Naive thymus-derived CD4-positive, alpha-beta T cell (primary cell): ENCODE measurements at regions not wholly inside any gene's neighbourhood (a gene's known extent, or its start where the extent isn't known, plus 50 kb on each side); places are given as distances from the start of the nearest gene placed in this dataset.

Experiments used
- ATAC-seq: fragments of 150-1000 bp; cut with Tn5 transposase; 2 replicates; pipeline ENCODE4 v1.10.0; 2021; ENCODE audit warnings: mild to moderate bottlenecking, moderate library complexity
- CTCF ChIA-PET: fragments of 350-600 bp; sonication (Branson Sonifier 250); formaldehyde crosslinking; loops from one replicate; lab custom pipeline; 2021; ENCODE audit warnings: antibody characterized with exemption; lab: Charles Lee
- POLR2A ChIA-PET: fragments of 350-600 bp; sonication (Branson Sonifier 250); formaldehyde crosslinking; loops from one replicate; lab custom pipeline; 2021; ENCODE audit warnings: antibody characterized with exemption, inconsistent platforms; lab: Charles Lee
- DNase-seq, 9 donors: peaks; one replicate each; pipeline versions ENCODE4 v3.0.0 to v3.0.0-alpha.2; 2020 to 2022; ENCODE audit warnings: mixed read lengths in 1 of 9
- H3K27ac ChIP-seq: one replicate; pipeline ENCODE4 v1.7.0; 2013; ENCODE audit warnings: mild to moderate bottlenecking, low read depth, low read length, moderate library complexity
- H3K27me3 ChIP-seq, 2 donors: one replicate each; pipeline ENCODE4 v1.7.0; 2013; ENCODE audit warnings: low read length in 2 of 2, mild to moderate bottlenecking in 2 of 2, moderate library complexity in 2 of 2; ENCODE audit not compliant: control insufficient read depth in 2 of 2, insufficient read depth in 2 of 2
- H3K36me3 ChIP-seq, 3 experiments: 1 replicate in 2 of 3; 2 replicates in 1 of 3; pipeline ENCODE4 v1.7.0; 2013; ENCODE audit warnings: low read length in 3 of 3, mild to moderate bottlenecking in 3 of 3, moderate library complexity in 1 of 3; ENCODE audit not compliant: insufficient read depth in 3 of 3, control insufficient read depth in 2 of 3
- H3K4me1 ChIP-seq, 2 donors: one replicate each; pipeline ENCODE4 v1.7.0; 2013; ENCODE audit warnings: low read length in 2 of 2, mild to moderate bottlenecking in 2 of 2, moderate library complexity in 1 of 2; ENCODE audit not compliant: control insufficient read depth in 2 of 2, insufficient read depth in 2 of 2
- H3K4me3 ChIP-seq: 2 replicates; pipeline ENCODE4 v1.7.0; 2013; ENCODE audit warnings: mild to moderate bottlenecking, low read length
- H3K9me3 ChIP-seq, 3 experiments: 1 replicate in 2 of 3; 2 replicates in 1 of 3; pipeline ENCODE4 v1.7.0; 2013; ENCODE audit warnings: low read length in 3 of 3; ENCODE audit not compliant: control insufficient read depth in 2 of 3
- H3K27ac Mint-ChIP-seq, 9 donors: one replicate each; pipeline ENCODE4 v1.8.0; 2020 to 2022; ENCODE audit warnings: mixed read lengths in 9 of 9, mild to moderate bottlenecking in 8 of 9, moderate library complexity in 5 of 9, inconsistent platforms in 2 of 9
- H3K27me3 Mint-ChIP-seq, 5 donors: one replicate each; pipeline ENCODE4 v1.8.0; 2021 to 2022; ENCODE audit warnings: mixed read lengths in 5 of 5, mild to moderate bottlenecking in 1 of 5
- H3K36me3 Mint-ChIP-seq, 5 donors: one replicate each; pipeline ENCODE4 v1.8.0; 2020 to 2022; ENCODE audit warnings: mixed read lengths in 5 of 5, mild to moderate bottlenecking in 3 of 5, inconsistent platforms in 1 of 5
- H3K4me1 Mint-ChIP-seq, 7 donors: one replicate each; pipeline ENCODE4 v1.8.0; 2020 to 2022; ENCODE audit warnings: mixed read lengths in 7 of 7, mild to moderate bottlenecking in 3 of 7, inconsistent platforms in 1 of 7
- H3K4me3 Mint-ChIP-seq, 10 donors: one replicate each; pipeline ENCODE4 v1.8.0; 2020 to 2022; ENCODE audit warnings: mild to moderate bottlenecking in 10 of 10, mixed read lengths in 10 of 10, moderate library complexity in 6 of 10, inconsistent platforms in 2 of 10
- H3K9me3 Mint-ChIP-seq, 11 donors: one replicate each; pipeline ENCODE4 v1.8.0; 2020 to 2022; ENCODE audit warnings: mixed read lengths in 11 of 11, mild to moderate bottlenecking in 4 of 11, inconsistent platforms in 1 of 11, moderate library complexity in 1 of 11
- intact Hi-C, 2 donors: fragments of 100-400 bp; cut with micrococcal nuclease; formaldehyde crosslinking; loops; one replicate each; pipeline ENCODE4 v1.15.1; 2023

GRCh38 chr13:68784275-68784674 lies 1323.4 kb upstream of the ATXN8OS start:
- Histone ChIP-seq H3K4me1 (no peaks in the 10 kb centered on the region), H3K36me3 (no peaks in the 10 kb centered on the region), H3K27me3 (no peaks in the 10 kb centered on the region), H3K27ac (no peak overlapping the region), H3K4me3 (no peak overlapping the region), H3K9me3 (no peaks in the 10 kb centered on the region)
- ChIA-PET POLR2A (no interaction called here), CTCF (no interaction called here)
- no peaks in the 10 kb centered on the region for H3K4me1 Mint-ChIP-seq
- intact Hi-C loops: no loop called here
- peaks cover 2 to 31% (median 10%) of the 10 kb centered on the region in 11 donors for H3K9me3 Mint-ChIP-seq
- no peak overlapping the region for H3K4me3 Mint-ChIP-seq
- ATAC-seq (no peak), DNase-seq (no peak)
- no peaks in the 10 kb centered on the region for H3K36me3 Mint-ChIP-seq
- no peak overlapping the region for H3K27ac Mint-ChIP-seq
- no peaks in the 10 kb centered on the region for H3K27me3 Mint-ChIP-seq

DNA sequence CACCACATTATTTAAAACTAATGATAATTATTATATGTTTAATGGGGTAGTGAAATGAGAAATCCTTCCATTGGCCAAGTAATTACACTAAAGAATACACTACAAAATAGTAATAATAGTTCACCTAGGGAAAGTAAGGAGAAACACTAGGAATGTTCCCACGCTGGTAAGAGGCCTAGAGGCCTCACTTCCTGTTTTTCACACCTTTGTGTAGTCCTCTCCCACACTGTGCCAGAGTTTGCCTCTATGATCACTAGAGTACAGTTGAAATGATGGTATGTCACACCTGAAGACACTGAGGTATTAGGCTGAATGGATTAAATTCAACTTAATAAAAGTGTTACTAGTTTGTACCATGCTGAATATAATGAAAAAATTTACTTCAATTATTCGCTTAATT lies 1348.0 kb upstream of the ATXN8OS start:
- Histone ChIP-seq H3K4me3 (no peak overlapping the region), H3K36me3 (no peaks in the 10 kb centered on the region), H3K27ac (no peak overlapping the region), H3K9me3 (no peaks in the 10 kb centered on the region), H3K27me3 (no peaks in the 10 kb centered on the region), H3K4me1 (no peaks in the 10 kb centered on the region)
- peaks cover 0 to 8% (median 2%) of the 10 kb centered on the region in 11 donors for H3K9me3 Mint-ChIP-seq
- ChIA-PET CTCF (no interaction called here), POLR2A (no interaction called here)
- H3K4me3 Mint-ChIP-seq: no peak overlapping the region
- no peaks in the 10 kb centered on the region for H3K27me3 Mint-ChIP-seq
- H3K27ac Mint-ChIP-seq: no peak overlapping the region
- ATAC-seq: no peak
- H3K4me1 Mint-ChIP-seq: no peaks in the 10 kb centered on the region
- no peak for DNase-seq
- intact Hi-C loops: no loop called here
- H3K36me3 Mint-ChIP-seq: no peaks in the 10 kb centered on the region

DNA sequence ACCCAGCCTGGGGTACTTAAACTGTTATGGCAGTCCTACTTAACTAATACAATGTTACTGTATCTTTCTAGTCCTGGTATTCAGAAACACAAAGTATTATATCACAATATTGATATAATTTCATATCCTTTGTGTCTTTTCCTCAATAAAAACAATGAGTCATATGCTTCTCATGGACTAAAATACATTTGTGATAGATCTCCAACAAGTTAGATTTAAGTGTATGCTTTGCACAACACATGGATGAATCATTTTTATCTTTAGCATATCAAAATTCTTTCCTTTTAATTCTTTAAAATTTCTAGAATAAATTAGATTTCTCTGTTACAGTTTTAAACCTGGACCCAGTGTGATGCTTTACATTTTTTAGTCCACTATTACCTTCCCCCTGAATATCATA lies 1357.8 kb upstream of the ATXN8OS start:
- CTCF ChIA-PET: no interaction called here
- Histone ChIP-seq H3K4me3 (no peak overlapping the region), H3K27ac (no peak overlapping the region), H3K4me1 (no peaks in the 10 kb centered on the region), H3K27me3 (no peaks in the 10 kb centered on the region), H3K9me3 (no peaks in the 10 kb centered on the region), H3K36me3 (no peaks in the 10 kb centered on the region)
- POLR2A ChIA-PET: no interaction called here
- H3K4me1 Mint-ChIP-seq: no peaks in the 10 kb centered on the region
- H3K27ac Mint-ChIP-seq: no peak overlapping the region
- H3K9me3 Mint-ChIP-seq: peaks cover 3 to 32% (median 9%) of the 10 kb centered on the region in 11 donors
- ATAC-seq (no peak), DNase-seq (no peak)
- no peaks in the 10 kb centered on the region for H3K27me3 Mint-ChIP-seq
- no peaks in the 10 kb centered on the region for H3K36me3 Mint-ChIP-seq
- intact Hi-C loops: no loop called here
- H3K4me3 Mint-ChIP-seq: no peak overlapping the region

DNA sequence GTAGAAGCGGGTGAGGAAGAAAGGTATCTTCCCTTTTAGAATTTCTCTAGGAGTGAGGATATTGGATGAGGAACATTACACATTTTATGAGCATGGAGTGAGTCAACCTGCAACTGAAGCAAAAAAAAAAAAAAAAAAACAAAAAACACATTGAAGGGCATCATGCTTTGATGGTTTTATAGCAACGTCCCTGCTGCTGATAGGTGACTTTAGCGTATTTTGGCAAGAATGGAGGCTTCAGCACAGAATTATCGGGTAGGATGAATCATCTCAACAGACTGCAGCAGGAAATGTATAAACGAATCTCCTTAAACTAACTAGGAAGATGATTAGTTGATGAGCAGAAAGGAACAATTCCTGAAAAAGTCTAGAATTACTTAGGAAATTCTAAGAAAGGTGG lies 1359.6 kb upstream of the ATXN8OS start:
- H3K36me3 Mint-ChIP-seq: no peaks in the 10 kb centered on the region
- peaks cover 3 to 32% (median 7%) of the 10 kb centered on the region in 11 donors for H3K9me3 Mint-ChIP-seq
- no peaks in the 10 kb centered on the region for H3K27me3 Mint-ChIP-seq
- POLR2A ChIA-PET: no interaction called here
- CTCF ChIA-PET: no interaction called here
- no peak for DNase-seq
- no peak overlapping the region for H3K4me3 Mint-ChIP-seq
- no peaks in the 10 kb centered on the region for H3K4me1 Mint-ChIP-seq
- H3K27ac ChIP-seq: no peak overlapping the region
- no peak overlapping the region for H3K4me3 ChIP-seq
- H3K27ac Mint-ChIP-seq: no peak overlapping the region
- no peaks in the 10 kb centered on the region for H3K27me3 ChIP-seq
- H3K36me3 ChIP-seq: no peaks in the 10 kb centered on the region
- H3K9me3 ChIP-seq: no peaks in the 10 kb centered on the region
- H3K4me1 ChIP-seq: no peaks in the 10 kb centered on the region
- intact Hi-C loops: no loop called here
- no peak for ATAC-seq

GRCh38 chr13:68745502-68745901 lies 1362.1 kb upstream of the ATXN8OS start:
- no peak overlapping the region for H3K27ac Mint-ChIP-seq
- ChIA-PET POLR2A (no interaction called here), CTCF (no interaction called here)
- Histone ChIP-seq H3K4me3 (no peak overlapping the region), H3K9me3 (no peaks in the 10 kb centered on the region), H3K27ac (no peak overlapping the region), H3K36me3 (no peaks in the 10 kb centered on the region), H3K4me1 (no peaks in the 10 kb centered on the region), H3K27me3 (no peaks in the 10 kb centered on the region)
- H3K4me3 Mint-ChIP-seq: no peak overlapping the region
- ATAC-seq: no peak
- no peaks in the 10 kb centered on the region for H3K36me3 Mint-ChIP-seq
- no peaks in the 10 kb centered on the region for H3K27me3 Mint-ChIP-seq
- H3K4me1 Mint-ChIP-seq: no peaks in the 10 kb centered on the region
- intact Hi-C loops: no loop called here
- no peak for DNase-seq
- peaks cover 3 to 24% (median 6%) of the 10 kb centered on the region in 11 donors for H3K9me3 Mint-ChIP-seq

GRCh38 chr13:68736961-68737360 lies 1370.7 kb upstream of the ATXN8OS start:
- no peaks in the 10 kb centered on the region for H3K27me3 ChIP-seq
- ATAC-seq: no peak
- no peak overlapping the region for H3K27ac ChIP-seq
- Mint-ChIP-seq H3K4me1 (no peaks in the 10 kb centered on the region), H3K36me3 (no peaks in the 10 kb centered on the region), H3K9me3 (peaks cover 0 to 13% (median 3%) of the 10 kb centered on the region in 11 donors), H3K27me3 (no peaks in the 10 kb centered on the region), H3K27ac (no peak overlapping the region), H3K4me3 (no peak overlapping the region)
- no peak overlapping the region for H3K4me3 ChIP-seq
- ChIA-PET CTCF (interaction anchor here (0.6 kb wide), 1 partner anchor 1084 kb away, joined by 3 read pairs; no protein-coding TSS in a partner anchor), POLR2A (no interaction called here)
- H3K9me3 ChIP-seq: no peaks in the 10 kb centered on the region
- intact Hi-C loops: no loop called here
- no peak for DNase-seq
- H3K4me1 ChIP-seq: no peaks in the 10 kb centered on the region
- H3K36me3 ChIP-seq: no peaks in the 10 kb centered on the region

- POLR2A ChIA-PET: no interaction called here
- H3K27me3 ChIP-seq: no peaks in the 10 kb centered on the region
- H3K4me1 ChIP-seq: no peaks in the 10 kb centered on the region
- Mint-ChIP-seq H3K27me3 (no peaks in the 10 kb centered on the region), H3K27ac (no peak overlapping the region), H3K36me3 (no peaks in the 10 kb centered on the region), H3K4me3 (no peak overlapping the region), H3K4me1 (no peaks in the 10 kb centered on the region), H3K9me3 (peaks cover 0 to 16% (median 5%) of the 10 kb centered on the region in 11 donors)
- H3K27ac ChIP-seq: no peak overlapping the region
- ATAC-seq: no peak
- no peaks in the 10 kb centered on the region for H3K9me3 ChIP-seq
- intact Hi-C loops: no loop called here
- CTCF ChIA-PET: no interaction called here
- no peaks in the 10 kb centered on the region for H3K36me3 ChIP-seq
- H3K4me3 ChIP-seq: no peak overlapping the region
- no peak for DNase-seq
Observed at GRCh38 chr13:68727798-68728197, 1379.8 kb upstream of the ATXN8OS start.
